Hematopoietic multipotent progenitor cell treated with erythropoietin and hydrocortisone succinate and interleukin-3 and kit ligand, for 6 days (in vitro differentiated cells): ENCODE measurements at regions not wholly inside any gene's neighbourhood (a gene's known extent, or its start where the extent isn't known, plus 50 kb on each side); places are given as distances from the start of the nearest gene placed in this dataset.
"Not testable (repeated sequence)": the region's sequence is repeated elsewhere in the genome, so short reads cannot be mapped to it uniquely, and the experiment has no call there.

Experiments used
- DNase-seq: peaks from one replicate; pipeline ENCODE4 v3.0.0-alpha.2; 2015

- no peak for DNase-seq
Observed at GRCh38 chr6:153984811-153985210, 54.2 kb upstream of the OPRM1 start.

- no peak for DNase-seq
Observed at GRCh38 chr6:153980171-153980570, 58.9 kb upstream of the OPRM1 start.

- DNase-seq, result not testable (repeated sequence)
Observed at GRCh38 chr6:153978911-153979548, 60.0 kb upstream of the OPRM1 start.

GRCh38 chr6:153976921-153977693 is 61.9 kb upstream of the OPRM1 start:
- DNase-seq, result no peak

GRCh38 chr6:153966001-153966400 is 73.0 kb upstream of the OPRM1 start:
- DNase-seq, result peak; percentile 19

GRCh38 chr6:153963352-153963751 is 75.7 kb upstream of the OPRM1 start:
- DNase-seq, result no peak

- DNase-seq, result no peak
Observed at GRCh38 chr6:153962555-153962954, 76.5 kb upstream of the OPRM1 start.

- DNase-seq, result no peak
Observed at GRCh38 chr6:153960741-153961140, 78.3 kb upstream of the OPRM1 start.

GRCh38 chr6:153960281-153960680 is 78.8 kb upstream of the OPRM1 start:
- no peak for DNase-seq

- no peak for DNase-seq
Observed at GRCh38 chr6:153959276-153959675, 79.8 kb upstream of the OPRM1 start.

GRCh38 chr6:153958860-153959259 is 80.2 kb upstream of the OPRM1 start:
- DNase-seq, result no peak

GRCh38 chr6:153957394-153957793 is 81.6 kb upstream of the OPRM1 start:
- DNase-seq, result no peak

GRCh38 chr6:153956808-153957207 is 82.2 kb upstream of the OPRM1 start:
- DNase-seq, result no peak

GRCh38 chr6:153949616-153950015 is 89.4 kb upstream of the OPRM1 start:
- DNase-seq, result no peak

GRCh38 chr6:153947808-153948447 is 91.1 kb upstream of the OPRM1 start:
- DNase-seq, result peak; percentile 22

- no peak for DNase-seq
Observed at GRCh38 chr6:153944201-153944600, 94.8 kb upstream of the OPRM1 start.

- DNase-seq, result no peak
Observed at GRCh38 chr6:153942361-153942760, 96.7 kb upstream of the OPRM1 start.

- DNase-seq, result no peak
Observed at GRCh38 chr6:153941768-153942167, 97.3 kb upstream of the OPRM1 start.

- no peak for DNase-seq
Observed at GRCh38 chr6:153938876-153939275, 100.2 kb upstream of the OPRM1 start.

GRCh38 chr6:153931431-153931830 is 107.6 kb upstream of the OPRM1 start:
- DNase-seq, result no peak

GRCh38 chr6:153927867-153928266 is 111.2 kb upstream of the OPRM1 start:
- no peak for DNase-seq

- no peak for DNase-seq
Observed at GRCh38 chr6:153898360-153899059, 140.5 kb upstream of the OPRM1 start.

GRCh38 chr6:153882411-153882810 is 156.6 kb upstream of the OPRM1 start:
- DNase-seq, result no peak

- no peak for DNase-seq
Observed at GRCh38 chr6:153873541-153873940, 165.5 kb upstream of the OPRM1 start.
